Liver (tissue), 8 donors: ENCODE measurements at regions not wholly inside any gene's neighbourhood (a gene's known extent, or its start where the extent isn't known, plus 50 kb on each side); places are given as distances from the start of the nearest gene placed in this dataset.
"Not testable (repeated sequence)": the region's sequence is repeated elsewhere in the genome, so short reads cannot be mapped to it uniquely, and the experiment has no call there.

ENCODE experiments used
- DNase-seq: peaks from one replicate; pipeline ENCODE4 v3.0.0-alpha.2; 2017; ENCODE audit warnings: low spot score
- H3K27ac ChIP-seq, 2 donors: one replicate each; pipeline ENCODE4 v1.7.0; 2013; ENCODE audit warnings: inconsistent platforms in 2 of 2, low read length in 2 of 2, control low read depth in 1 of 2, low read depth in 1 of 2, mild to moderate bottlenecking in 1 of 2
- H3K27me3 ChIP-seq, 4 donors: one replicate each; pipeline versions ENCODE4 v1.6.1 to v1.7.0; 2013; ENCODE audit warnings: low read length in 3 of 4, inconsistent platforms in 1 of 4, mild to moderate bottlenecking in 1 of 4, moderate library complexity in 1 of 4; ENCODE audit not compliant: control insufficient read depth in 4 of 4, insufficient read depth in 4 of 4
- H3K36me3 ChIP-seq, 4 donors: one replicate each; pipeline versions ENCODE4 v1.6.1 to v1.7.0; 2013; ENCODE audit warnings: low read length in 3 of 4, mild to moderate bottlenecking in 3 of 4, low read depth in 1 of 4, moderate library complexity in 1 of 4; ENCODE audit not compliant: control insufficient read depth in 4 of 4, insufficient read depth in 3 of 4
- H3K4me1 ChIP-seq, 4 donors: one replicate each; pipeline versions ENCODE4 v1.6.1 to v1.7.0; 2013; ENCODE audit warnings: low read length in 3 of 4, mild to moderate bottlenecking in 3 of 4, moderate library complexity in 1 of 4; ENCODE audit not compliant: control insufficient read depth in 4 of 4, insufficient read depth in 4 of 4
- H3K4me3 ChIP-seq, 3 donors: one replicate each; pipeline versions ENCODE4 v1.6.1 to v1.7.0; 2013; ENCODE audit warnings: low read length in 3 of 3, control low read depth in 1 of 3, low read depth in 1 of 3, mild to moderate bottlenecking in 1 of 3
- H3K9ac ChIP-seq, 2 donors: one replicate each; pipeline ENCODE4 v1.7.0; 2013; ENCODE audit warnings: low read length in 2 of 2, mild to moderate bottlenecking in 2 of 2, moderate library complexity in 2 of 2, control low read depth in 1 of 2, low read depth in 1 of 2
- H3K9me3 ChIP-seq, 4 donors: one replicate each; pipeline versions ENCODE4 v1.6.1 to v1.7.0; 2013; ENCODE audit warnings: low read length in 3 of 4; ENCODE audit not compliant: control insufficient read depth in 4 of 4
- CTCF ChIP-seq: fragments of 150-350 bp; IDR thresholded peaks from 2 replicates; pipeline ENCODE4 v1.5.1; 2017; ENCODE audit warnings: improper control_type of control experiment, low read depth, low read length; ENCODE audit not compliant: missing input control
- EGR1 ChIP-seq, 2 donors: IDR thresholded peaks; 2 replicates each; pipeline ENCODE4 v1.6.1; 2016 to 2018; ENCODE audit warnings: antibody characterized with exemption in 2 of 2, low read depth in 2 of 2
- FOXA1 ChIP-seq: IDR thresholded peaks from 2 replicates; pipeline ENCODE4 v1.6.1; 2016; ENCODE audit warnings: antibody characterized with exemption
- FOXA2 ChIP-seq: IDR thresholded peaks from 2 replicates; pipeline ENCODE4 v1.6.1; 2016; ENCODE audit warnings: antibody characterized with exemption
- GABPA ChIP-seq, 2 donors: IDR thresholded peaks in 1 of 2; conservative IDR thresholded peaks in 1 of 2; 2 replicates each; pipeline ENCODE4 v1.6.1; 2016; ENCODE audit warnings: antibody characterized with exemption in 2 of 2, mild to moderate bottlenecking in 1 of 2, moderate library complexity in 1 of 2
- HNF4A ChIP-seq, 2 donors: conservative IDR thresholded peaks; 2 replicates each; pipeline ENCODE4 v1.6.1; 2016; ENCODE audit warnings: antibody characterized with exemption in 2 of 2, mild to moderate bottlenecking in 2 of 2
- HNF4G ChIP-seq: IDR thresholded peaks from 2 replicates; pipeline ENCODE4 v1.6.1; 2016; ENCODE audit warnings: antibody characterized with exemption
- JUND ChIP-seq, 2 donors: IDR thresholded peaks; 2 replicates each; pipeline ENCODE4 v1.6.1; 2016; ENCODE audit warnings: antibody characterized with exemption in 2 of 2
- NR2F2 ChIP-seq: IDR thresholded peaks from 2 replicates; pipeline ENCODE4 v1.6.1; 2016; ENCODE audit warnings: antibody characterized with exemption
- RAD21 ChIP-seq, 2 donors: IDR thresholded peaks; 2 replicates each; pipeline ENCODE4 v1.6.1; 2016; ENCODE audit warnings: antibody characterized with exemption in 2 of 2, mild to moderate bottlenecking in 2 of 2
- REST ChIP-seq: IDR thresholded peaks from 2 replicates; pipeline ENCODE4 v1.6.1; 2016; ENCODE audit warnings: antibody characterized with exemption, mild to moderate bottlenecking
- RXRA ChIP-seq, 2 donors: IDR thresholded peaks; 2 replicates each; pipeline ENCODE4 v1.6.1; 2017 to 2018; ENCODE audit warnings: antibody characterized with exemption in 2 of 2, mild to moderate bottlenecking in 1 of 2
- SP1 ChIP-seq: IDR thresholded peaks from 2 replicates; pipeline ENCODE4 v1.6.1; 2018; ENCODE audit warnings: antibody characterized with exemption, mild to moderate bottlenecking
- TAF1 ChIP-seq: conservative IDR thresholded peaks from 2 replicates; pipeline ENCODE4 v1.6.1; 2016; ENCODE audit warnings: antibody characterized with exemption, mild to moderate bottlenecking
- YY1 ChIP-seq: IDR thresholded peaks from 2 replicates; pipeline ENCODE4 v1.6.1; 2016; ENCODE audit warnings: antibody characterized with exemption, mild to moderate bottlenecking
- ZBTB33 ChIP-seq: IDR thresholded peaks from 2 replicates; pipeline ENCODE4 v1.6.1; 2016; ENCODE audit warnings: antibody characterized with exemption
- WGBS: extraction: QIAGEN DNeasy Blood & Tissue Kit; methylation state at CpG from one replicate; pipeline ENCODE4 v1.1.7; 2013; 5-methylcytosine and 5-hydroxymethylcytosine counted together
- TF ChIP-seq, protein P1 (sequence below): IDR thresholded peaks from 2 replicates; pipeline ENCODE4 v1.6.1; 2016; ENCODE audit warnings: antibody characterized with exemption
- donor health status: healthy.
- donor health status: healthy.
- donor health status: healthy.
- donor health status: healthy.
- donor health status: healthy.

DNA sequence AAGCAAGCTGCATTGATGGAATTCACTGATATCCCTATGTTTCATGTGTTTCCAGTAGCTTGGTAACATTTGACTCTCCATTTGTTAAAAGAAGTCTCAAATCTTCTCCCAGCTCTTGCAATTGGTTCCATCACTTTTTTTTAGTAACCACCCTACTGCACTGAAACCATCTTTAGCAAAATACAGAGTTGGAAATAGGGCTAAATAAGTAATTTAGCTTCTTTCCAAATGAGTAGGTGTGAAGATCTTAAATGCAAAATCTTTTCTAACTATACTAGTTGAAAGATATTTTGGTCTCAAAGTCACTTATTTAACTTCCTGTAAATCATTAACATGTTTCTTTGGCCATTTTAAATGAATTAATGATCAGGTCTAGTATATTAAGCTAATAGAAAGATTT, 138.1 kb downstream of the DIRAS2 start:
- Histone ChIP-seq H3K27me3 (no peaks in the 10 kb centered on the region), H3K36me3 (no peaks in the 10 kb centered on the region), H3K4me1 (no peaks in the 10 kb centered on the region), H3K9me3 (peaks cover 0 to 5% (median 3%) of the 10 kb centered on the region in 4 donors), H3K9ac (no peak overlapping the region), H3K27ac (no peak overlapping the region), H3K4me3 (no peak overlapping the region)
- TF ChIP-seq YY1: no peak
- TF ChIP-seq FOXA1: no peak
- TF ChIP-seq RAD21 (IDR thresholded peaks at IDR 0.05): no peak
- DNase-seq: no peak

DNA sequence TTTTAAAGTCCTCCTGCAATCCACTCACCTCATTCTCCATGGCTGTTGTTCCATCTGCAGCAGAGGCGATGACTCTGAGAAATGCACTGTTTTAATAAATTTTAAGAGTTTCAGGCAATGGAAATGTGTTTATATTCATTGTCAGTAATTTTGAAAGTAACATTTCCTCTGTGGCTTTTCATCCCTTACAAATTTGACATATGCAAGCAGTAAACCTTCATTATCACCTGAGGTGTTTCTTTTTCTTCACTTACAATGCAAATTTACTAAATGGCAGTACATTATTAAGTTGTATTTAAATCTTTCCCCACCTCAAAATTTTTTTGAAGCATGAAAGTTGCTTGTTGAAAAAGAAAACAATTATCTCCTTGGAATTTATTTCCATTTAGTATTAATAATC, 136.9 kb downstream of the DIRAS2 start:
- H3K36me3 ChIP-seq: no peaks in the 10 kb centered on the region
- WGBS: 88% methylated on average over 1 of the region's 1 CpG

GRCh38 chr9:90506402-90506801, 136.2 kb downstream of the DIRAS2 start:
- H3K27me3 ChIP-seq, H3K4me3 ChIP-seq, H3K9ac ChIP-seq, H3K9me3 ChIP-seq, H3K4me1 ChIP-seq, DNase-seq, H3K36me3 ChIP-seq, H3K27ac ChIP-seq: not testable (repeated sequence)
- WGBS: 61% methylated on average over 4 of the region's 4 CpGs

More for the DNA sequence above, 136.9 kb downstream of the DIRAS2 start:
- peaks cover 0 to 5% (median 3%) of the 10 kb centered on the region in 4 donors for H3K9me3 ChIP-seq
- no peak for TF ChIP-seq FOXA1
- TF ChIP-seq RXRA (IDR thresholded peaks at IDR 0.05): no peak
- TF ChIP-seq HNF4G: no peak
- TF ChIP-seq HNF4A (conservative IDR thresholded peaks at IDR 0.05): no peak
- no peak for TF ChIP-seq RAD21 (IDR thresholded peaks at IDR 0.05)
- TF ChIP-seq NR2F2: no peak
- TF ChIP-seq CTCF: no peak
- no peak for TF ChIP-seq JUND (IDR thresholded peaks at IDR 0.05)
- TF ChIP-seq, protein P1, sequence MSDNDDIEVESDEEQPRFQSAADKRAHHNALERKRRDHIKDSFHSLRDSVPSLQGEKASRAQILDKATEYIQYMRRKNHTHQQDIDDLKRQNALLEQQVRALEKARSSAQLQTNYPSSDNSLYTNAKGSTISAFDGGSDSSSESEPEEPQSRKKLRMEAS: no peak
- TF ChIP-seq TAF1: no peak
- TF ChIP-seq YY1: no peak
- TF ChIP-seq GABPA (IDR thresholded peaks at IDR 0.05 in 1 of 2, conservative IDR thresholded peaks at IDR 0.05 in 1 of 2): no peak
- TF ChIP-seq SP1: no peak
- no peak for TF ChIP-seq FOXA2
- TF ChIP-seq REST: no peak
- TF ChIP-seq EGR1 (IDR thresholded peaks at IDR 0.05; ENCODE audit: low read depth in 2 of 2): no peak
- TF ChIP-seq ZBTB33: no peak
- DNase-seq: no peak
- no peak overlapping the region for H3K4me3 ChIP-seq
- no peak overlapping the region for H3K27ac ChIP-seq
- H3K4me1 ChIP-seq: no peaks in the 10 kb centered on the region
- no peak overlapping the region for H3K9ac ChIP-seq
- no peaks in the 10 kb centered on the region for H3K27me3 ChIP-seq
